CD14-positive monocyte (primary cell): ENCODE measurements at regions not wholly inside any gene's neighbourhood (a gene's known extent, or its start where the extent isn't known, plus 50 kb on each side); places are given as distances from the start of the nearest gene placed in this dataset.

Experiments used
- DNase-seq, 3 donors: peaks; one replicate each; pipeline ENCODE4 v3.0.0-alpha.2; 2011 to 2022
- H2AFZ ChIP-seq: 2 replicates; pipeline ENCODE4 v1.6.0; 2012; ENCODE audit warnings: mild to moderate bottlenecking, low read depth, low read length, inconsistent platforms; ENCODE audit not compliant: insufficient read depth, poor library complexity, severe bottlenecking
- H3K27ac ChIP-seq, 2 donors: 1 replicate in 1 of 2; 2 replicates in 1 of 2; pipeline ENCODE4 v1.5.1; 2012 to 2013; ENCODE audit warnings: low read length in 2 of 2, control low read depth in 1 of 2, inconsistent platforms in 1 of 2, low read depth in 1 of 2, mild to moderate bottlenecking in 1 of 2
- H3K27me3 ChIP-seq, 2 donors: one replicate each; pipeline versions ENCODE4 v1.6.0 to v1.6.1; 2011 to 2013; ENCODE audit warnings: low read length in 2 of 2; ENCODE audit not compliant: control insufficient read depth in 2 of 2, insufficient read depth in 2 of 2
- H3K36me3 ChIP-seq, 2 donors: replicated peaks in 1 of 2; 1 replicate in 1 of 2; 2 replicates in 1 of 2; pipeline versions ENCODE4 v1.5.1 to v1.6.1; 2012 to 2013; ENCODE audit warnings: low read length in 2 of 2, control low read depth in 1 of 2, inconsistent platforms in 1 of 2, mild to moderate bottlenecking in 1 of 2; ENCODE audit not compliant: insufficient read depth in 2 of 2, control insufficient read depth in 1 of 2
- H3K4me1 ChIP-seq, 2 donors: 1 replicate in 1 of 2; 2 replicates in 1 of 2; pipeline versions ENCODE4 v1.5.1 to v1.6.1; 2012 to 2013; ENCODE audit warnings: low read length in 2 of 2, control low read depth in 1 of 2, inconsistent platforms in 1 of 2, mild to moderate bottlenecking in 1 of 2, moderate library complexity in 1 of 2; ENCODE audit not compliant: insufficient read depth in 2 of 2, control insufficient read depth in 1 of 2
- H3K4me2 ChIP-seq: replicated peaks from 2 replicates; pipeline ENCODE3; 2012; ENCODE audit warnings: low read length, moderate library complexity, mild to moderate bottlenecking; ENCODE audit not compliant: poor library complexity, severe bottlenecking; ENCODE audit errors: extremely low read depth
- H3K4me3 ChIP-seq, 3 experiments: fragments of 200-600 bp in 1 of 3; sonication (generic) in 1 of 3; replicated peaks in 1 of 3; 1 replicate in 2 of 3; 2 replicates in 1 of 3; pipeline ENCODE4 v1.5.1; 2011 to 2013; ENCODE audit warnings: low read length in 3 of 3, mild to moderate bottlenecking in 3 of 3, control low read depth in 2 of 3, low read depth in 2 of 3, inconsistent platforms in 1 of 3, moderate library complexity in 1 of 3
- H3K79me2 ChIP-seq: 2 replicates; pipeline ENCODE4 v1.6.0; 2012; ENCODE audit warnings: mild to moderate bottlenecking, control low read depth, inconsistent platforms, low read length, moderate library complexity; ENCODE audit not compliant: insufficient read depth
- H3K9ac ChIP-seq: 2 replicates; pipeline ENCODE4 v1.6.0; 2017; ENCODE audit warnings: low read length, mild to moderate bottlenecking; ENCODE audit not compliant: insufficient read depth, poor library complexity, severe bottlenecking
- H3K9me3 ChIP-seq, 2 donors: replicated peaks in 1 of 2; 1 replicate in 1 of 2; 2 replicates in 1 of 2; pipeline versions ENCODE4 v1.5.1 to v1.6.1; 2012 to 2013; ENCODE audit warnings: low read length in 2 of 2, control low read depth in 1 of 2; ENCODE audit not compliant: control insufficient read depth in 1 of 2, insufficient read depth in 1 of 2
- H4K20me1 ChIP-seq: 2 replicates; pipeline ENCODE4 v1.6.0; 2012; ENCODE audit warnings: mild to moderate bottlenecking, low read length, control low read depth, moderate library complexity; ENCODE audit not compliant: insufficient read depth
- H3K27ac Mint-ChIP-seq, 7 donors: one replicate each; pipeline ENCODE4 v1.8.0; 2020; ENCODE audit warnings: mild to moderate bottlenecking in 7 of 7, mixed read lengths in 7 of 7, moderate library complexity in 6 of 7, inconsistent platforms in 2 of 7
- H3K27me3 Mint-ChIP-seq, 3 donors: one replicate each; pipeline ENCODE4 v1.8.0; 2021 to 2022; ENCODE audit warnings: low read depth in 3 of 3, mild to moderate bottlenecking in 3 of 3, mixed read lengths in 3 of 3, moderate library complexity in 3 of 3, inconsistent platforms in 1 of 3
- H3K36me3 Mint-ChIP-seq, 2 donors: one replicate each; pipeline ENCODE4 v1.8.0; 2020; ENCODE audit warnings: mixed read lengths in 2 of 2, inconsistent platforms in 1 of 2, mild to moderate bottlenecking in 1 of 2
- H3K4me1 Mint-ChIP-seq: one replicate; pipeline ENCODE4 v1.8.0; 2020; ENCODE audit warnings: mild to moderate bottlenecking, mixed read lengths
- H3K4me3 Mint-ChIP-seq, 2 donors: one replicate each; pipeline ENCODE4 v1.8.0; 2020; ENCODE audit warnings: mild to moderate bottlenecking in 2 of 2, mixed read lengths in 2 of 2, moderate library complexity in 1 of 2
- H3K9me3 Mint-ChIP-seq, 7 donors: one replicate each; pipeline ENCODE4 v1.8.0; 2020 to 2022; ENCODE audit warnings: mixed read lengths in 7 of 7, mild to moderate bottlenecking in 6 of 7, moderate library complexity in 6 of 7, inconsistent platforms in 2 of 7
- CTCF ChIP-seq: fragments of 200-600 bp; IDR thresholded peaks from one replicate; pipeline ENCODE4 v1.8.0; 2022; ENCODE audit warnings: antibody characterized with exemption, mild to moderate bottlenecking
- WGBS: methylation state at CpG from one replicate; pipeline ENCODE4 v1.1.5; 2013; ENCODE audit warnings: missing lambda C conversion rate; ENCODE audit not compliant: insufficient coverage; 5-methylcytosine and 5-hydroxymethylcytosine counted together
- intact Hi-C, 2 donors: fragments of 100-400 bp; cut with micrococcal nuclease; formaldehyde crosslinking; loops; one replicate each; pipeline versions ENCODE4 v1.15.0 to v1.15.1; 2023

- no peak for DNase-seq
- H3K27me3 Mint-ChIP-seq: peaks cover 6 to 8% (median 8%) of the 10 kb centered on the region in 3 donors
- Histone ChIP-seq H3K4me1 (peaks cover 0 to under 1% of the 10 kb centered on the region in 2 donors), H3K9me3 (no peaks in the 10 kb centered on the region), H2AFZ (no peak overlapping the region), H3K36me3 (no peaks in the 10 kb centered on the region), H4K20me1 (no peaks in the 10 kb centered on the region), H3K27ac (no peak overlapping the region), H3K4me2 (no peak overlapping the region), H3K27me3 (no peaks in the 10 kb centered on the region), H3K9ac (no peak overlapping the region), H3K4me3 (no peak overlapping the region), H3K79me2 (no peaks in the 10 kb centered on the region)
- H3K4me1 Mint-ChIP-seq: peaks cover 13% of the 10 kb centered on the region
- no peaks in the 10 kb centered on the region for H3K36me3 Mint-ChIP-seq
- peak overlapping the region in 1 of 7 donors; percentile 57 for H3K27ac Mint-ChIP-seq
- H3K9me3 Mint-ChIP-seq: peaks cover 0 to 17% (median 9%) of the 10 kb centered on the region in 7 donors
- intact Hi-C loops: no loop called here
- no peak for TF ChIP-seq CTCF
- no peak overlapping the region for H3K4me3 Mint-ChIP-seq
- 97% methylated on average over 6 of the region's 7 CpGs for WGBS
Observed at GRCh38 chr1:30140566-30140965, 582.8 kb downstream of the MATN1 start.

- Histone ChIP-seq H3K9me3 (no peaks in the 10 kb centered on the region), H3K4me3 (no peak overlapping the region), H3K27me3 (no peaks in the 10 kb centered on the region), H3K9ac (no peak overlapping the region), H4K20me1 (no peaks in the 10 kb centered on the region), H3K4me2 (no peak overlapping the region), H3K79me2 (no peaks in the 10 kb centered on the region), H3K27ac (no peak overlapping the region), H3K4me1 (no peaks in the 10 kb centered on the region), H2AFZ (no peak overlapping the region), H3K36me3 (no peaks in the 10 kb centered on the region)
- intact Hi-C loops: no loop called here
- Mint-ChIP-seq H3K36me3 (no peaks in the 10 kb centered on the region), H3K4me3 (no peak overlapping the region), H3K27ac (no peak overlapping the region), H3K27me3 (peaks cover 6 to 10% (median 9%) of the 10 kb centered on the region in 3 donors), H3K9me3 (peaks cover 0 to 11% (median 5%) of the 10 kb centered on the region in 7 donors), H3K4me1 (peaks cover 7% of the 10 kb centered on the region)
- no peak for TF ChIP-seq CTCF
- 96% methylated on average over 5 of the region's 5 CpGs for WGBS
- DNase-seq: no peak
Observed at GRCh38 chr1:30138891-30139290, 584.5 kb downstream of the MATN1 start.
